GM21619 (cell line): ENCODE measurements at regions not wholly inside any gene's neighbourhood (a gene's known extent, or its start where the extent isn't known, plus 50 kb on each side); places are given as distances from the start of the nearest gene placed in this dataset.
"Not testable (repeated sequence)": the region's sequence is repeated elsewhere in the genome, so short reads cannot be mapped to it uniquely, and the experiment has no call there.

ENCODE experiments used
- ATAC-seq: cut with Tn5 transposase; IDR thresholded peaks from one replicate; pipeline ENCODE4 v1.9.1; 2021; ENCODE audit not compliant: unreplicated experiment

- no peak for ATAC-seq
These were observed 602.7 kb upstream of the CHRM3 start for GRCh38 chr1:238783633-238784032.

- ATAC-seq, result no peak
These were observed 606.7 kb upstream of the CHRM3 start for GRCh38 chr1:238779716-238780115.

- ATAC-seq, result no peak
These were observed 608.3 kb upstream of the CHRM3 start for GRCh38 chr1:238778113-238778512.

DNA sequence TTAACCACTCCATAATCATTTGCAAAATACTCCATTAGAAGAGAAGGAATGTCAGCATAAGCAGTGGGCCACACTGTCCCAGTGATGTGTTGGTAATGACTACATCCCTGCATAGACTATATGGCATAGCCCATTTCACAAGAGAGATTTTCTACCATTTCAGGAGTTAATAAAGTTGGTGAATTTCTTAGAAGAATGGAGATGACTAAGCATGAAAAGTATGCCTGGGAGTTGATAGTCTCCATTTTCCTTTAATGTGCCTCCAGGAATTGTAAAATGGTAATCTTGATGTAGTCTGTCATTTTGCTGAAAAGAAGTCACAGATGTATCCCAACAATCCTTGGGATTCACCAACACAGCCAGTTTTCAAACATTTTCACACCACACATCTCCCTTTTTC is 608.8 kb upstream of the CHRM3 start:
- ATAC-seq, result no peak

DNA sequence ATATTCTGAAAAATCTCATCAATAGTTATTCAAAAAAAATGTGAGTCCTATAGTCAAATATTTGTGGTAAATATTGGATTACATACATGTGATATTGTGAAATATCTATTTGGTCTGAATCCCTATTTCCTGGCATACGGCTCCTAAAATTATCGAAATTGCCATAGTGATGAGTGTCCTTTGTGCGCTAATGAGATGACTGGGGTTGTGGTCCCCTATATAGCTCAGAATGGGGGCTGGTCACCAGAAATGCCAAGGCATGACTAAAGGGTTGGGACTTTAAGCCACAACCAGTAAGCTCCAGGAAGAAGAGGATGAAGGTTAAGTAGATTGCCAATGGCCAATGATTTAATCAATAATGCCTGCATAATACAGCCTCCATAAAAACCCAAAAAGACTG is 610.2 kb upstream of the CHRM3 start:
- ATAC-seq, result no peak

DNA sequence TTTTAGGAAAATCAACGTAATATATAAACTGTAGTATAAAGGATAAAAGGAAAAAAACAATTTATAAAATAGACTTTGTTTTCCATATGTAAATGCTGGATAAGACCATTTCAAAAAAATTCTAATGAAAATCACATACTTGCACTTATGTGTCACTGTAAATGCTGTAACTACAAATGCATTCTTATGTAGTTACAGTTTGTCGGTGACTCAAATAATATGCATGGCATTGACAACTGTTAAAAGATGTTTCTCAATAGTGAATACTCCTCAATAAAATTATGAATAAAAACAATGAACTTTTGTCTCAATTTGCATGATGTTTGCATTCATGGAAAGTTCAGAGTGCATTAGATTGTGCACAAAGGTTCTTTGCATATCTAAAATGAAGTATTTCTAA is 614.0 kb upstream of the CHRM3 start:
- no peak for ATAC-seq

DNA sequence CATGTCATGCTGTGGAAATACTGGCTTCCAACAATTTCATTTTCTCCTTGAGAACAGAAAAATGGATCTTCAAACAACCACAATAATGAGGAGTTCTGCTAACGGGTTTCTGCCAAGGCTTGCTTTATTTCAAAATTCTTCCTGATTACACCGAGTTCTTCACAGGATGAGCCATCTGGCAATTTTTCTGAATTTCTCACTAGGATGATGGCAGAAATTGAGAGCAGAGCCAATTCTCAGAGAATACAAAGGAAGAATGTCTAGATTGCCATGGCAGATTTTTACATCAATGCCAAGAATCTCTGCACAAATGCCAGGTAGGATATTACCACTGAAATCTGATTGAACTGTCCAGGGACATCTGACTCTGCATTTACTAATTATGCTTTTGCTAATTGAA is 619.0 kb upstream of the CHRM3 start:
- ATAC-seq, result no peak

- no peak for ATAC-seq
These were observed 621.6 kb upstream of the CHRM3 start for GRCh38 chr1:238764779-238765178.

DNA sequence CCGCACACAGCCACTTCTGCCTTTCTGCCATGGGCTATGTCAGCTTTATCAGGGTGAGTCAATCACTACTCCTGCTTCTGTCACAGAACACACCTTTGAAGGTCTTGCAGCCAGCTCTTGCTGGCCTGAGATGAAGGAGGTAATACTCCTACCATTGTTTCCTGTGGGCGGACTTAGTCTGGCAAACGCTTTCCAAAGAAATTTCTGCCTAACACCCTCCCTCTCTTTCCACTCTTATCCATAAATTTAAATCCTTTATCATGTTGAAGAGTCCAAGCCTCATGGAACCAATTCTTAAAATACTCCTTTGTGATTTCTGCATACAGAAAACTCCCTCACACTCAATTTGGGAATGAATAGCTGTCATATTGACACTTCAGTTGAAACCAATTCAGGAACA is 633.1 kb upstream of the CHRM3 start:
- no peak for ATAC-seq

GRCh38 chr1:238752327-238752726 is 634.0 kb upstream of the CHRM3 start:
- ATAC-seq, result no peak

DNA sequence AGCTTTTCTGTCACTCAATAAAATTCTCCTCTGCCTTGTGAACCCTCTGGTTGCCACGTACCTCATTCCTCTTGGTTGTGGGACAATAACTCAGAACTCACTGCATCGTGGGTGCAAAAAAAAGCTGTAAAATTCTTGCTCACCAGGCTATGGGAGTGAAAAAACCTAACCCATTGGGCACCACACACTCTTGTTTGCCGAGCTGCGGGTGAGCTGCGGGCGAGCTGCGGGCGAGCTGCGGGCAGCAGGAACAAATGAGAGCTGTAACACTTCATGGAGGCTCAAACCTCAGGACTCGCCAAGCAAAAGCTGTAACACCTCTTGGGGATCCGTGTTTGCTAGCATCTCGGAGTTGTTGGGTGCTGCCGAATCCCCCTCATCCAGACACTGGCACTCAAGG is 641.3 kb upstream of the CHRM3 start:
- no peak for ATAC-seq

- no peak for ATAC-seq
These were observed 647.5 kb upstream of the CHRM3 start for GRCh38 chr1:238738892-238739291.

DNA sequence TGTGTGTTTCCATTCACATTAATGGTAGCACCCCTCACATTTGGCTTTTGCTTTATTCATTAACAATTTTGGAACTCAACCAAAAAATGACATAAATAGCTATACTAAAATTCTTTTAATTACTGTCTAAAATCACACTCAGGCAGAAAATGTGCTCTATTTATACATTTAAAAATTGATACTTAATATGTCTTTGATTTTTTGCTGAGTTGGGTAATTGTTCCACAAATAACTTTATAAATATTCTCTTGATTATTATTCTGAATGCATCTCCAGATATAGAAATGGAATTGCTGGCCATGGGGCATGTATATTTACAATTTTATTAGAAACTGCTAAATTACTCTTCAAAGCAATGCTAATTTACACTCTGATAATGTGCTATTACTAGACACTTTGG is 658.7 kb upstream of the CHRM3 start:
- ATAC-seq, result no peak

GRCh38 chr1:238722812-238723211 is 663.6 kb upstream of the CHRM3 start:
- ATAC-seq, result no peak

DNA sequence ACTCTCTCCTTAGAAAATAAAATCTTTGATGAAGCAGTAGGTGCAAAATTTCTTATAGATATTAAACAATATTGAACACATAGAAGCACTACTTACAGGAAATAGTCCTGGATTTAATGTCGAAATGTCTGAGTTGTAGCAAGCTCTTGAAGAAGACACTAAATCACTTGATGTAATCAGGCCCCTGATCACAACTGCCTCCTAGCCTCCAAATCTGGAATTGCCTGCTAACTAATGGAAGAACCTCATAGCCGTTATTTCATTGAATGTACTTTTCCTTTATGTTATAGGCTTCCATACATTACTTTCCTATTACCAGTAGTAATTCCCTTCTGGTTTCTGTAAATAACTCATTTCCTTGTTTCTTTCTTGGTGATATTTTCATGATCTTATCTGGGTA is 675.7 kb upstream of the CHRM3 start:
- ATAC-seq, result no peak

DNA sequence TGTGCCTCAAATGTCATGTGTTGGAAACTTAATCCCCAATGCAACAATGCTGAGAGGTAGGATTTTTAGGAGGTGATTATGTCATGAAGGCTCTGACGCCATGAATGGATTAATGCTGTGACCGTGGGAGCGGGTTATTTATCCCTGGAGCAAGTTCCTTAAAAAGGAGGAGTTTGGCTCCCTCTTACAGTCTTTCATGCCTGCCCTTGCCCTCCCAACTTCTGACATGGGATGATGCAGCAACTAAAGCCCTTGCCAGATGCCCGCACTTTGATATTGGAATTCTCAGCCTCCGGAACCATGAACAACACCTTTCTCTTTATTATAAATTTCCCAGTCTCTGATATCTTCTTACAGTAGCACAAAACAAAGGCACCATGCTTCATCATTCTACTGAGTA is 685.3 kb upstream of the CHRM3 start:
- no peak for ATAC-seq

GRCh38 chr1:238690415-238690814 is 696.0 kb upstream of the CHRM3 start:
- no peak for ATAC-seq

- not testable (repeated sequence) for ATAC-seq
These were observed 701.8 kb upstream of the CHRM3 start for GRCh38 chr1:238684576-238684975.

GRCh38 chr1:238681451-238681850 is 704.9 kb upstream of the CHRM3 start:
- no peak for ATAC-seq

DNA sequence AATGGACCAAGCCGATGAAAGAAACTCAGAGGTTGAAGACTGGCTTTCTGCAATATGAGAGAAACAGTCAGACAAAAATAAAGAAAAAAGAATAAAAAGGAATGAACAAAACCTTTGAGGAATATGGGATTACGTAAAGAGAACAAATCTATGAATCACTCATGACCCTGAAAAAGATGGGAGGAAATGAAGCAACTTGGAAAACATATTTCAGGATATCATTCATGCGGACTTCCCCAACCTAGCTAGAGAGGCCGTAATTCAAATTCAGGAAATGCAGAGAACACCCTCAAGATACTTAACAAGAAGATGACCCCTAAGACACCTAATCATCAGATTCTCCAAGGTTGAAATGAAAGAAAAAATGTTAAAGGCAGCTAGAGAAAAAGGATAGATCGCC is 705.3 kb upstream of the CHRM3 start:
- no peak for ATAC-seq

- ATAC-seq, result no peak
These were observed 708.8 kb upstream of the CHRM3 start for GRCh38 chr1:238677567-238677966.

GRCh38 chr1:238675221-238675620 is 711.1 kb upstream of the CHRM3 start:
- ATAC-seq, result no peak

GRCh38 chr1:238674316-238674715 is 712.1 kb upstream of the CHRM3 start:
- no peak for ATAC-seq

- ATAC-seq, result no peak
These were observed 712.8 kb upstream of the CHRM3 start for GRCh38 chr1:238673561-238673960.
